Stimulated activated CD4-positive, alpha-beta T cell treated with anti-CD3 and anti-CD28 coated beads, Interleukin-12 subunit alpha, Interleukin-12 subunit beta, amount 100 ng/mL, for 48 hours (primary cell): ENCODE measurements at regions not wholly inside any gene's neighbourhood (a gene's known extent, or its start where the extent isn't known, plus 50 kb on each side); places are given as distances from the start of the nearest gene placed in this dataset.
A peak's percentile ranks its signal among the peaks of the same experiment; 100 is the strongest.

Experiments used
- DNase-seq, 3 donors: peaks; one replicate each; pipeline ENCODE4 v3.0.0-alpha.2; 2020; ENCODE audit warnings: low read depth in 2 of 3, low spot score in 1 of 3

GRCh38 chr6:15809367-15809766 is 146.5 kb upstream of the DTNBP1 start:
- no peak for DNase-seq

- no peak for DNase-seq
These were observed 141.6 kb upstream of the DTNBP1 start for GRCh38 chr6:15804164-15805154.

GRCh38 chr6:15802466-15802865 is 139.6 kb upstream of the DTNBP1 start:
- no peak for DNase-seq

- no peak for DNase-seq
These were observed 139.1 kb upstream of the DTNBP1 start for GRCh38 chr6:15801912-15802311.

GRCh38 chr6:15800841-15801617 is 138.2 kb upstream of the DTNBP1 start:
- no peak for DNase-seq

- no peak for DNase-seq
These were observed 135.9 kb upstream of the DTNBP1 start for GRCh38 chr6:15798533-15799255.

- no peak for DNase-seq
These were observed 134.0 kb upstream of the DTNBP1 start for GRCh38 chr6:15796844-15797243.

- DNase-seq = no peak
These were observed 133.4 kb upstream of the DTNBP1 start for GRCh38 chr6:15796130-15796771.

- no peak for DNase-seq
These were observed 131.0 kb upstream of the DTNBP1 start for GRCh38 chr6:15793826-15794225.

- no peak for DNase-seq
These were observed 130.5 kb upstream of the DTNBP1 start for GRCh38 chr6:15793288-15793687.

- no peak for DNase-seq
These were observed 130.0 kb upstream of the DTNBP1 start for GRCh38 chr6:15792842-15793241.

GRCh38 chr6:15791448-15792181 is 128.8 kb upstream of the DTNBP1 start:
- no peak for DNase-seq

GRCh38 chr6:15790116-15790515 is 127.3 kb upstream of the DTNBP1 start:
- no peak for DNase-seq

- no peak for DNase-seq
These were observed 124.0 kb upstream of the DTNBP1 start for GRCh38 chr6:15786846-15787245.

GRCh38 chr6:15783484-15783883 is 120.7 kb upstream of the DTNBP1 start:
- DNase-seq = no peak

- no peak for DNase-seq
These were observed 119.1 kb upstream of the DTNBP1 start for GRCh38 chr6:15781890-15782289.

- no peak for DNase-seq
These were observed 118.5 kb upstream of the DTNBP1 start for GRCh38 chr6:15781333-15781732.

- no peak for DNase-seq
These were observed 117.6 kb upstream of the DTNBP1 start for GRCh38 chr6:15780437-15780836.

- no peak for DNase-seq
These were observed 116.9 kb upstream of the DTNBP1 start for GRCh38 chr6:15779726-15780125.

- DNase-seq = peak; percentile 31 to 47 (median 42)
These were observed 113.7 kb upstream of the DTNBP1 start for GRCh38 chr6:15776458-15776980.
